K562 (cell line): ENCODE measurements at regions not wholly inside any gene's neighbourhood (a gene's known extent, or its start where the extent isn't known, plus 50 kb on each side); places are given as distances from the start of the nearest gene placed in this dataset.

ENCODE experiments used
- ATAC-seq: fragments of 200-7000 bp; cut with Tn5 transposase; 3 replicates; pipeline ENCODE4 v1.9.1; 2020; ENCODE audit warnings: moderate library complexity
- BruUV-seq: library from RNA; stranded (reverse); fragments of 400-500 nt; replicated peaks from 2 replicates; lab custom pipeline; 2021; lab: Mats Ljungman, UMichigan
- CTCF ChIA-PET: fragments of 300-600 bp; formaldehyde crosslinking; extraction: SDS; loops from one replicate; lab custom pipeline; 2021; ENCODE audit warnings: low intra/inter-chr PET ratio; lab: Yijun Ruan, JAX
- POLR2A ChIA-PET: fragments of 300-600, 350-650 bp; sonication (Branson Sonifier 250); formaldehyde crosslinking; extraction: SDS; loops from one replicate; lab custom pipeline; 2021; ENCODE audit warnings: antibody characterized with exemption, inconsistent platforms; lab: Yijun Ruan, JAX
- DNase-seq, 4 experiments: peaks; one replicate each; pipeline versions ENCODE4 v3.0.0 to v3.0.0-alpha.2; 2011 to 2018; ENCODE audit warnings: low spot score in 3 of 4, mixed read lengths in 3 of 4; ENCODE audit errors: extremely low read depth in 1 of 4
- FAIRE-seq: peaks from 2 replicates; lab custom pipeline; 2011; peaks lifted over from hg19 to GRCh38; lab: Jason Lieb, UNC
- H2AFZ ChIP-seq: 2 replicates; pipeline ENCODE4 v1.6.0; 2011; ENCODE audit warnings: low read depth, low read length, control low read depth, inconsistent platforms
- H3K27ac ChIP-seq: fragments of 200-600 bp; 3 replicates; pipeline ENCODE4 v1.8.0; 2011; ENCODE audit warnings: low read depth, mild to moderate bottlenecking, control low read depth, inconsistent platforms, low read length, moderate library complexity, mixed read lengths; ENCODE audit errors: extremely low read depth
- H3K27me3 ChIP-seq, 2 experiments: fragments of 300-600 bp in 1 of 2; 2 replicates in 1 of 2; 3 replicates in 1 of 2; pipeline versions ENCODE4 v1.6.0 to v1.8.0; 2011; ENCODE audit warnings: inconsistent platforms in 2 of 2, low read length in 2 of 2, mild to moderate bottlenecking in 1 of 2, mixed read lengths in 1 of 2, moderate library complexity in 1 of 2; ENCODE audit not compliant: control insufficient read depth in 2 of 2, insufficient read depth in 2 of 2
- H3K36me3 ChIP-seq: fragments of 300-600 bp; 3 replicates; pipeline ENCODE4 v1.8.0; 2011; ENCODE audit warnings: mild to moderate bottlenecking, low read length, inconsistent platforms; ENCODE audit not compliant: control insufficient read depth, insufficient read depth
- H3K4me1 ChIP-seq, 2 experiments: fragments of 200-600 bp in 1 of 2; replicated peaks in 1 of 2; 2 replicates in 1 of 2; 3 replicates in 1 of 2; pipeline versions ENCODE4 v1.5.1 to v1.8.0; 2011; ENCODE audit warnings: inconsistent platforms in 2 of 2, low read length in 2 of 2, mild to moderate bottlenecking in 1 of 2, mixed read lengths in 1 of 2, moderate library complexity in 1 of 2; ENCODE audit not compliant: control insufficient read depth in 2 of 2, insufficient read depth in 2 of 2
- H3K4me2 ChIP-seq: 2 replicates; pipeline ENCODE4 v1.6.1; 2011; ENCODE audit warnings: low read length, control low read depth, inconsistent platforms, mixed read lengths; ENCODE audit not compliant: insufficient read depth
- H3K4me3 ChIP-seq: fragments of 200-600 bp; sonication (generic), shearing (Covaris generic); 2 replicates; pipeline ENCODE4 v1.5.1; 2016; ENCODE audit warnings: control low read depth, inconsistent platforms
- H3K79me2 ChIP-seq: fragments of 200-600 bp; 3 replicates; pipeline ENCODE4 v1.8.0; 2011; ENCODE audit warnings: low read length, inconsistent platforms; ENCODE audit not compliant: control insufficient read depth, insufficient read depth
- H3K9ac ChIP-seq, 2 experiments: 2 replicates each; pipeline versions ENCODE4 v1.6.0 to v1.6.1; 2011; ENCODE audit warnings: low read depth in 2 of 2, low read length in 2 of 2, control low read depth in 1 of 2, inconsistent platforms in 1 of 2, mild to moderate bottlenecking in 1 of 2, mixed read lengths in 1 of 2; ENCODE audit not compliant: insufficient read depth in 1 of 2
- H3K9me1 ChIP-seq: one replicate; pipeline ENCODE4 v1.6.0; 2011; ENCODE audit warnings: inconsistent platforms, mild to moderate bottlenecking, low read length, moderate library complexity; ENCODE audit not compliant: control insufficient read depth, insufficient read depth
- H3K9me3 ChIP-seq: replicated peaks from 2 replicates; pipeline ENCODE4 v1.5.1; 2011; ENCODE audit warnings: low read depth, low read length, inconsistent platforms; ENCODE audit not compliant: control insufficient read depth, insufficient read depth
- H4K20me1 ChIP-seq: replicated peaks from 2 replicates; pipeline ENCODE4 v1.6.1; 2011; ENCODE audit warnings: low read length, inconsistent platforms, mixed read lengths; ENCODE audit not compliant: control insufficient read depth, insufficient read depth
- ARID1B ChIP-seq: fragments of 450-650 bp; IDR thresholded peaks from 2 replicates; pipeline ENCODE4 v1.6.1; 2016; ENCODE audit warnings: antibody characterized with exemption, mild to moderate bottlenecking, inconsistent platforms
- ARID3B ChIP-seq: fragments of 250-450 bp; sonication (Bioruptor Pico); IDR thresholded peaks from 2 replicates; pipeline ENCODE4 v1.4.0; 2020; ENCODE audit warnings: borderline replicate concordance
- ETS1 ChIP-seq: conservative IDR thresholded peaks from 2 replicates; pipeline ENCODE4 v1.6.1; 2011; ENCODE audit warnings: low read depth, mild to moderate bottlenecking, low read length; ENCODE audit not compliant: control insufficient read depth
- GMEB1 ChIP-seq: fragments of 250-450 bp; sonication (Bioruptor Pico); IDR thresholded peaks from 2 replicates; pipeline ENCODE4 v1.4.0; 2020; ENCODE audit warnings: mild to moderate bottlenecking
- IRF2 ChIP-seq: sonication (generic); formaldehyde crosslinking; IDR thresholded peaks from 2 replicates; pipeline ENCODE4 v1.8.1; 2022; ENCODE audit warnings: mild to moderate bottlenecking, missing genetic modification reagents
- MAFF ChIP-seq: IDR thresholded peaks from 2 replicates; pipeline ENCODE4 v1.6.1; 2012; ENCODE audit warnings: low read length, improper control_type of control experiment
- MYC ChIP-seq, 2 experiments: fragments of 250-450 bp in 1 of 2; sonication (Bioruptor Pico) in 1 of 2; IDR thresholded peaks; 2 replicates each; pipeline versions ENCODE4 v1.5.1 to v1.6.1; 2012 to 2021; ENCODE audit warnings: low read depth in 2 of 2, borderline replicate concordance in 1 of 2, improper control_type of control experiment in 1 of 2, low read length in 1 of 2, mild to moderate bottlenecking in 1 of 2, moderate library complexity in 1 of 2
- NR0B1 ChIP-seq: fragments of 450-650 bp; IDR thresholded peaks from one replicate; pipeline ENCODE4 v1.6.1; 2018; ENCODE audit warnings: mild to moderate bottlenecking, moderate library complexity; ENCODE audit not compliant: partially characterized antibody
- SMARCA5 ChIP-seq: fragments of 450-650 bp; IDR thresholded peaks from 2 replicates; pipeline ENCODE4 v1.6.1; 2016
- SMARCB1 ChIP-seq: IDR thresholded peaks from 2 replicates; pipeline ENCODE4 v1.6.1; 2011; ENCODE audit warnings: improper control_type of control experiment, low read depth; ENCODE audit not compliant: insufficient read length
- ZNF280B ChIP-seq: fragments of 250-450 bp; sonication (Bioruptor Pico); IDR thresholded peaks from 2 replicates; pipeline ENCODE4 v1.5.1; 2021; ENCODE audit warnings: mild to moderate bottlenecking
- ZNF445 ChIP-seq: fragments of 250-450 bp; sonication (Bioruptor Pico); IDR thresholded peaks from 2 replicates; pipeline ENCODE4 v1.4.0; 2020; ENCODE audit warnings: low read depth, mild to moderate bottlenecking, moderate library complexity
- ZNF561 ChIP-seq: fragments of 450-650 bp; formaldehyde crosslinking; conservative IDR thresholded peaks from 2 replicates; pipeline ENCODE4 v1.4.0; 2020; ENCODE audit warnings: mild to moderate bottlenecking, moderate library complexity
- WGBS: fragments of 100-300 bp; shearing (Covaris generic); methylation state at CpG from one replicate; pipeline ENCODE4 v1.1.6; 2016; ENCODE audit warnings: low coverage, mixed read lengths; ENCODE audit not compliant: insufficient coverage; ENCODE audit errors: missing lambda C conversion rate; 5-methylcytosine and 5-hydroxymethylcytosine counted together
- in situ Hi-C: fragments of 300-500 bp; cut with MboI; formaldehyde crosslinking; loops from 4 replicates; pipeline ENCODE4 v1.15.0; 2018; ENCODE audit warnings: inconsistent platforms, mixed read lengths
- intact Hi-C: fragments of 100-400 bp; cut with micrococcal nuclease; formaldehyde crosslinking; loops from 2 replicates; pipeline ENCODE4 v1.14.2; 2022

- TF ChIP-seq ARID3B (no peak), ZNF445 (CRISPR knock-in tag) (no peak), ZNF280B (CRISPR knock-in tag) (no peak), SMARCB1 (no peak), SMARCA5 (no peak), ARID1B (no peak), IRF2 (CRISPR knock-in tag) (no peak)
- TF ChIP-seq, all 486 proteins: peak for 0
These were observed 376.3 kb downstream of the IPMK start (continued) for GRCh38 chr10:57891201-57892006.

- ATAC-seq (no peak), DNase-seq (no peak), FAIRE-seq (no peak)
- ChIA-PET POLR2A (no interaction called here), CTCF (no interaction called here)
- no peaks in the 10 kb centered on the region for H3K36me3 ChIP-seq
- no peaks in the 10 kb centered on the region for H3K9me3 ChIP-seq
- no peaks in the 10 kb centered on the region for H3K79me2 ChIP-seq
- BruUV-seq: no TSS peak
- no peaks in the 10 kb centered on the region for H3K4me1 ChIP-seq
- H3K4me2 ChIP-seq: no peak overlapping the region
- H3K4me3 ChIP-seq: no peak overlapping the region
- in situ Hi-C loops: no loop called here
- no peaks in the 10 kb centered on the region for H3K9me1 ChIP-seq
- no peaks in the 10 kb centered on the region for H3K27me3 ChIP-seq
- no peak overlapping the region for H3K9ac ChIP-seq
- H3K27ac ChIP-seq: no peak overlapping the region
- 0% methylated on average over 5 of the region's 5 CpGs for WGBS
- H2AFZ ChIP-seq: no peak overlapping the region
- intact Hi-C loops: no loop called here
- H4K20me1 ChIP-seq: no peaks in the 10 kb centered on the region
- TF ChIP-seq ETS1: no peak
- no peak for TF ChIP-seq MAFF
- no peak for TF ChIP-seq GMEB1 (CRISPR knock-in tag)
- TF ChIP-seq NR0B1: no peak
- no peak for TF ChIP-seq ZNF561 (CRISPR knock-in tag)
- no peak for TF ChIP-seq MYC (IDR thresholded peaks at IDR 0.05; ENCODE audit: low read depth, low read length)
- no peak for TF ChIP-seq MYC (CRISPR knock-in tag; IDR thresholded peaks at IDR 0.05; ENCODE audit: borderline replicate concordance, low read depth)
These were observed 377.0 kb downstream of the IPMK start for GRCh38 chr10:57890691-57891090.
